PC-9 (cell line): ENCODE measurements at regions not wholly inside any gene's neighbourhood (a gene's known extent, or its start where the extent isn't known, plus 50 kb on each side); places are given as distances from the start of the nearest gene placed in this dataset.

Experiments used
- BruUV-seq: library from RNA; stranded (reverse); fragments of 400-500 nt; replicated peaks from 2 replicates; lab custom pipeline; 2021; lab: Mats Ljungman, UMichigan
- CTCF ChIA-PET: fragments of 300-600 bp; sonication (Branson Sonifier 250); formaldehyde crosslinking; loops from one replicate; lab custom pipeline; 2022; ENCODE audit warnings: antibody characterized with exemption; lab: Charles Lee
- POLR2A ChIA-PET: fragments of 300-600 bp; sonication (Branson Sonifier 250); formaldehyde crosslinking; loops from one replicate; lab custom pipeline; 2022; ENCODE audit warnings: antibody characterized with exemption; ENCODE audit not compliant: unreplicated experiment; lab: Charles Lee
- DNase-seq, 2 experiments: peaks; one replicate each; pipeline versions ENCODE4 v3.0.0 to v3.0.0-alpha.2; 2015 to 2022; ENCODE audit warnings: mixed read lengths in 1 of 2
- H2AFZ ChIP-seq: fragments of 200-600 bp; sonication (generic); 2 replicates; pipeline ENCODE4 v1.8.1; 2017; ENCODE audit warnings: antibody characterized with exemption
- H3F3A ChIP-seq: fragments of 200-600 bp; sonication (generic); 2 replicates; pipeline ENCODE4 v1.8.1; 2017; ENCODE audit warnings: antibody characterized with exemption, mild to moderate bottlenecking, low read depth; ENCODE audit not compliant: insufficient read depth
- H3K27ac ChIP-seq: fragments of 200-600 bp; sonication (generic); 2 replicates; pipeline ENCODE4 v1.6.1; 2016; ENCODE audit warnings: mixed run types
- H3K27me3 ChIP-seq: fragments of 200-600 bp; sonication (generic); 2 replicates; pipeline ENCODE4 v1.6.1; 2016; ENCODE audit warnings: low read depth, mixed run types; ENCODE audit not compliant: insufficient read depth
- H3K36me3 ChIP-seq: fragments of 200-600 bp; sonication (generic); 2 replicates; pipeline ENCODE4 v1.6.1; 2016; ENCODE audit warnings: low read depth, mixed run types
- H3K4me1 ChIP-seq: fragments of 200-600 bp; sonication (generic); replicated peaks from 2 replicates; pipeline ENCODE4 v1.6.1; 2016; ENCODE audit warnings: mixed run types; ENCODE audit not compliant: insufficient read depth
- H3K4me2 ChIP-seq: fragments of 200-600 bp; sonication (generic); 2 replicates; pipeline ENCODE4 v1.6.1; 2017; ENCODE audit warnings: mixed run types
- H3K4me3 ChIP-seq: fragments of 200-600 bp; sonication (generic); 2 replicates; pipeline ENCODE4 v1.6.1; 2016; ENCODE audit warnings: mixed run types
- H3K79me2 ChIP-seq: fragments of 200-600 bp; sonication (generic); 2 replicates; pipeline ENCODE4 v1.6.1; 2017; ENCODE audit warnings: low read depth, mixed run types
- H3K9me2 ChIP-seq: fragments of 200-600 bp; sonication (generic); 2 replicates; pipeline ENCODE4 v1.8.1; 2017; ENCODE audit warnings: mild to moderate bottlenecking; ENCODE audit not compliant: insufficient read depth
- H3K9me3 ChIP-seq: fragments of 200-600 bp; sonication (generic); 2 replicates; pipeline ENCODE4 v1.8.1; 2016; ENCODE audit warnings: low read depth; ENCODE audit not compliant: insufficient read depth
- H4K20me1 ChIP-seq: fragments of 200-600 bp; sonication (generic); 2 replicates; pipeline ENCODE4 v1.8.1; 2017; ENCODE audit not compliant: insufficient read depth
- EZH2 ChIP-seq: fragments of 200-600 bp; sonication (generic); IDR thresholded peaks from 2 replicates; pipeline ENCODE4 v1.8.0; 2017; ENCODE audit warnings: antibody characterized with exemption, low read depth
- intact Hi-C: fragments of 100-400 bp; cut with micrococcal nuclease; formaldehyde crosslinking; loops from one replicate; pipeline ENCODE4 v1.10.0; 2022; ENCODE audit not compliant: unreplicated experiment
- TF ChIP-seq, protein P1 (sequence below): fragments of 200-600 bp; sonication (generic); conservative IDR thresholded peaks from 2 replicates; pipeline ENCODE4 v1.6.1; 2017; ENCODE audit warnings: mixed run types, antibody characterized with exemption, mild to moderate bottlenecking, moderate library complexity

DNA sequence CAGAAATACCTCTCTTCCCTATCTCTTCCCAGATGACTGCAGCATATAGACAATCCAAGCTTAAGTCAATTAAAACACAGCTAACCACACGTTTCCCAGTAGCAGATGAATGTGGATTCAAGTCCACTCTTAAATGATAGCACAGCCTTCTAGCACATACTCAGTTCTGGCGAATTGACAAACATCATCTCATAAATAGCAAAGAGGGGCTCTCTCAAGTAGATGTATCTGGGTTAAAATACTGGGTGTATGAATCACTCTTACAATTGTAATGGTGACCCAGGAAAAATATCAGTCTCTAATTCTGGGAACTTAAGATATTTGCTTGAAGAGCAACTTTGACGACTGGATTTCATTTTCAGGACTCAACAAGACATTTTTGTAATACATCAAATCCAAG, 67.0 kb upstream of the HAPLN1 start:
- Histone ChIP-seq H3K9me3 (no peaks in the 10 kb centered on the region), H3K27ac (no peak overlapping the region), H3K27me3 (no peaks in the 10 kb centered on the region), H3K79me2 (no peaks in the 10 kb centered on the region), H4K20me1 (no peaks in the 10 kb centered on the region), H3K4me1 (no peaks in the 10 kb centered on the region), H3K4me3 (no peak overlapping the region), H3F3A (no peaks in the 10 kb centered on the region), H3K36me3 (no peaks in the 10 kb centered on the region), H2AFZ (no peak overlapping the region), H3K4me2 (no peak overlapping the region), H3K9me2 (no peaks in the 10 kb centered on the region)
- no peak for DNase-seq
- CTCF ChIA-PET, result no interaction called here
- intact Hi-C loops, result no loop called here
- no TSS peak for BruUV-seq
- POLR2A ChIA-PET, result no interaction called here
- no peak for TF ChIP-seq EZH2
- TF ChIP-seq, protein P1, sequence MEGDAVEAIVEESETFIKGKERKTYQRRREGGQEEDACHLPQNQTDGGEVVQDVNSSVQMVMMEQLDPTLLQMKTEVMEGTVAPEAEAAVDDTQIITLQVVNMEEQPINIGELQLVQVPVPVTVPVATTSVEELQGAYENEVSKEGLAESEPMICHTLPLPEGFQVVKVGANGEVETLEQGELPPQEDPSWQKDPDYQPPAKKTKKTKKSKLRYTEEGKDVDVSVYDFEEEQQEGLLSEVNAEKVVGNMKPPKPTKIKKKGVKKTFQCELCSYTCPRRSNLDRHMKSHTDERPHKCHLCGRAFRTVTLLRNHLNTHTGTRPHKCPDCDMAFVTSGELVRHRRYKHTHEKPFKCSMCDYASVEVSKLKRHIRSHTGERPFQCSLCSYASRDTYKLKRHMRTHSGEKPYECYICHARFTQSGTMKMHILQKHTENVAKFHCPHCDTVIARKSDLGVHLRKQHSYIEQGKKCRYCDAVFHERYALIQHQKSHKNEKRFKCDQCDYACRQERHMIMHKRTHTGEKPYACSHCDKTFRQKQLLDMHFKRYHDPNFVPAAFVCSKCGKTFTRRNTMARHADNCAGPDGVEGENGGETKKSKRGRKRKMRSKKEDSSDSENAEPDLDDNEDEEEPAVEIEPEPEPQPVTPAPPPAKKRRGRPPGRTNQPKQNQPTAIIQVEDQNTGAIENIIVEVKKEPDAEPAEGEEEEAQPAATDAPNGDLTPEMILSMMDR, result no peak

DNA sequence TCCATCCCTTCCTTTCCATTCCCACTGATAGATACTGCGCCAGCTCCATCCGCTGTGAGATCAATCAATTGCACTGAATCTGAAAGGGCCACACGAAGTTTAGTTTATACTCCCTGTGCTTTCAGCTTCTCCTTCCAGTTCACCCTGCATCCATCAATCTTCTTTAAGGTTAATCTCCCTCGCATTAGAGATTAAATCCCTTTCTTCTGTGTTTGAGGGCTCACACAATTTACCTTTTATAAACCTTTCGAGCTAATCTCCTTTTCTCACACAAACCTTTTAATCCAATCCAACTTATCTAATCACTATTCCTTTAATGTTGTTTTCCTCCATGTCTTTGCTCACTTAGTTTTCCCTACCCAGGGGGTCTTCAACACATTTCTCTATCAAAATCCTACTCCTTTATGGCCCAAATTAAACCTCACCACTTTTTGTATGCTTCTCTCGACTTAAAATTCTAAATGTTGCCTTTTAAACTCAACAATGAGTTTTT, 64.6 kb upstream of the HAPLN1 start:
- intact Hi-C loops, result no loop called here
- Histone ChIP-seq H3K27me3 (no peaks in the 10 kb centered on the region), H3K36me3 (no peaks in the 10 kb centered on the region), H3K4me3 (no peak overlapping the region), H3K9me3 (no peaks in the 10 kb centered on the region), H3K79me2 (no peaks in the 10 kb centered on the region), H4K20me1 (no peaks in the 10 kb centered on the region), H3K27ac (no peak overlapping the region), H3K4me1 (no peaks in the 10 kb centered on the region), H2AFZ (no peak overlapping the region), H3K4me2 (no peak overlapping the region), H3F3A (no peaks in the 10 kb centered on the region), H3K9me2 (no peaks in the 10 kb centered on the region)
- CTCF ChIA-PET, result no interaction called here
- no TSS peak for BruUV-seq
- no peak for DNase-seq
- POLR2A ChIA-PET, result no interaction called here
- TF ChIP-seq EZH2, result no peak
- TF ChIP-seq, protein P1, result no peak

DNA sequence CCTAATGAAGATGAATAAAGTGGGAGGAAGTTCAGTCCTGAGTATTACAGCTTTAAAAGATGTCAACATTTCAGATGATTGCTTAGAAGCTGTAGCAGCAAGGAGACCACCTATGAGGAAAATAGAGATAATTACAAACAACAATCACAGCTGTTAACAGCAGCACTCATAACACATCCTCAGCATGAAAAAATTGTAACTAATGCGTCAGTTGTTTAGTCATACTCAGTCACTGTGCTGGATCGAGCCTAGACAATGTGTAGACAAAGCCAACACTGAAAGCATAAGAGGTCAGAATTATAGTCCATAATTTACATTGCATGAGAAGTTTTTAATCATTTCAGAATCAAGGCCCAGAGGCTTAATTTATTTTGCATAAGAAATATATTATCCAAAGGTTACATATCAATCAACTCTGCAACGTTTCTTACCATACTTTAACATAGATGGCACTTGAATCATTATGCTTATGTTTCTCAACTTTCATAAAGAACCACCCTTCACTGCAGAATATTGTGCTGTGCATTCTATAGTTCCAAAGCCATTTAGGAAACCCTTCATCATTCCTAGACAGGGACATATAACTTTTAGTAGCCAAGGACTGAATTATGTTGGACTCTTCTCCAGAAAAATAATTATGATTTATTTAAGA, 60.2 kb upstream of the HAPLN1 start:
- Histone ChIP-seq H2AFZ (no peak overlapping the region), H3K27me3 (no peaks in the 10 kb centered on the region), H3K4me3 (no peak overlapping the region), H3K9me3 (0 out of 2 replicates have a peak, but pooled peaks cover 4% of the 10 kb centered on the region), H3F3A (no peaks in the 10 kb centered on the region), H3K9me2 (no peaks in the 10 kb centered on the region), H3K4me2 (no peak overlapping the region), H3K4me1 (no peaks in the 10 kb centered on the region), H4K20me1 (no peaks in the 10 kb centered on the region), H3K36me3 (no peaks in the 10 kb centered on the region), H3K79me2 (no peaks in the 10 kb centered on the region), H3K27ac (no peak overlapping the region)
- BruUV-seq, result no TSS peak
- CTCF ChIA-PET, result no interaction called here
- TF ChIP-seq EZH2, result no peak
- TF ChIP-seq, protein P1, result no peak
- intact Hi-C loops, result no loop called here
- DNase-seq, result no peak
- POLR2A ChIA-PET, result no interaction called here
